ENCODE measurements at regions not wholly inside any gene's neighbourhood (a gene's known extent, or its start where the extent isn't known, plus 50 kb on each side); places are given as distances from the start of the nearest gene placed in this dataset.

GRCh38 chr4:10872833-10873517 is 188.4 kb upstream of the CLNK start:
- no peak for DNase-seq (ENCODE audit: low spot score in 2 of 2)
- H3K4me3 ChIP-seq (ENCODE audit: low read depth, poor library complexity, severe bottlenecking) = no peak overlapping the region
- intact Hi-C loops (cut with DNase I; ENCODE audit: low total_unique reads) = no loop called here
- WGBS, 2 donors = 59 to 75% methylated on average over 4 of the region's 4 CpGs
- TF ChIP-seq POLR2A (IDR thresholded peaks at IDR 0.05) = no peak
- no peak for TF ChIP-seq CTCF (IDR thresholded peaks at IDR 0.05)

- no peak for DNase-seq (ENCODE audit: low spot score in 2 of 2)
- no peak overlapping the region for H3K4me3 ChIP-seq (ENCODE audit: low read depth, poor library complexity, severe bottlenecking)
- WGBS, 2 donors = 58% methylated on average over 6 of the region's 6 CpGs
- TF ChIP-seq CTCF (IDR thresholded peaks at IDR 0.05) (no peak), POLR2A (IDR thresholded peaks at IDR 0.05) (no peak)
- intact Hi-C loops (cut with DNase I; ENCODE audit: low total_unique reads) = no loop called here
Measured at GRCh38 chr4:10866666-10867065, 182.1 kb upstream of the CLNK start.

- intact Hi-C loops (cut with DNase I; ENCODE audit: low total_unique reads) = no loop called here
- 44 to 53% methylated on average over 3 of the region's 3 CpGs for WGBS, 2 donors
- no peak overlapping the region for H3K4me3 ChIP-seq (ENCODE audit: low read depth, poor library complexity, severe bottlenecking)
- no peak for DNase-seq (ENCODE audit: low spot score in 2 of 2)
- no peak for TF ChIP-seq POLR2A (IDR thresholded peaks at IDR 0.05)
- TF ChIP-seq CTCF (IDR thresholded peaks at IDR 0.05) = no peak
Measured at GRCh38 chr4:10861036-10861435, 176.5 kb upstream of the CLNK start.

- no peak overlapping the region for H3K4me3 ChIP-seq (ENCODE audit: low read depth, poor library complexity, severe bottlenecking)
- intact Hi-C loops (cut with DNase I; ENCODE audit: low total_unique reads) = no loop called here
- TF ChIP-seq CTCF (IDR thresholded peaks at IDR 0.05) (no peak), POLR2A (IDR thresholded peaks at IDR 0.05) (no peak)
- no peak for DNase-seq (ENCODE audit: low spot score in 2 of 2)
Measured at GRCh38 chr4:10856271-10856782, 171.8 kb upstream of the CLNK start.

GRCh38 chr4:10853196-10853595 is 168.6 kb upstream of the CLNK start:
- TF ChIP-seq CTCF (IDR thresholded peaks at IDR 0.05) (no peak), POLR2A (IDR thresholded peaks at IDR 0.05) (no peak)
- intact Hi-C loops (cut with DNase I; ENCODE audit: low total_unique reads) = no loop called here
- no peak overlapping the region for H3K4me3 ChIP-seq (ENCODE audit: low read depth, poor library complexity, severe bottlenecking)
- no peak for DNase-seq (ENCODE audit: low spot score in 2 of 2)
- WGBS, 2 donors = 76 to 83% methylated on average over 2 of the region's 2 CpGs

GRCh38 chr4:10841697-10842096 is 157.1 kb upstream of the CLNK start:
- intact Hi-C loops (cut with DNase I; ENCODE audit: low total_unique reads) = no loop called here
- H3K4me3 ChIP-seq (ENCODE audit: low read depth, poor library complexity, severe bottlenecking) = no peak overlapping the region
- no peak for DNase-seq (ENCODE audit: low spot score in 2 of 2)
- WGBS, 2 donors = 84 to 88% methylated on average over 4 of the region's 4 CpGs
- TF ChIP-seq POLR2A (IDR thresholded peaks at IDR 0.05) = no peak
- no peak for TF ChIP-seq CTCF (IDR thresholded peaks at IDR 0.05)
